ENCODE measurements at regions not wholly inside any gene's neighbourhood (a gene's known extent, or its start where the extent isn't known, plus 50 kb on each side); places are given as distances from the start of the nearest gene placed in this dataset.

DNA sequence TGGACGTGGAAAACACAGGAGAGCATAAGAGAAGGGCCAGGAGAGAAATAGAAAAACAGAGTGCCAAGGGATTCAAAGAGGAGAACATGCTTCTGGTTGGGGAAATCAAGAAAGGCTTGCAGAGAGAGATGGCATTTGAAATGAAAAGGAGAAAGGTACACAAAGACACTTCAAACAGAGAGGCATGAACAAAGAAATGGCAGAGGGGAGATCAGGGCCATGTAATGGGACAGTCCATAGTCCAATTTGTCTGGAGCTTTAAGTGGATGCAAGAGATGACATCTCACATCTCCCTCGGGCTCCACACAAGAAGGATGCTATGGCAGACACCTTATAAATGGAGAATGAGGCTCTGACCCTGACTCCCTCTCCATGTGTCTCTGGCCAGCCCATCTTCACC is 331.1 kb downstream of the MLLT3 start:
- H3K27ac Mint-ChIP-seq: no peak overlapping the region
- peaks cover 8% of the 10 kb centered on the region for H3K4me1 Mint-ChIP-seq (ENCODE audit: low read depth)
- no peaks in the 10 kb centered on the region for H3K27me3 Mint-ChIP-seq (ENCODE audit: low read depth)
- no peak for DNase-seq
- H3K36me3 Mint-ChIP-seq (ENCODE audit: insufficient read depth in 2 of 2): peaks cover 3 to 6% of the 10 kb centered on the region in 2 donors
- no peak overlapping the region for H3K4me3 Mint-ChIP-seq
- ATAC-seq (replicated peaks in 1 of 2): no peak
- H3K9me3 Mint-ChIP-seq: peaks cover 9 to 15% of the 10 kb centered on the region in 2 donors

DNA sequence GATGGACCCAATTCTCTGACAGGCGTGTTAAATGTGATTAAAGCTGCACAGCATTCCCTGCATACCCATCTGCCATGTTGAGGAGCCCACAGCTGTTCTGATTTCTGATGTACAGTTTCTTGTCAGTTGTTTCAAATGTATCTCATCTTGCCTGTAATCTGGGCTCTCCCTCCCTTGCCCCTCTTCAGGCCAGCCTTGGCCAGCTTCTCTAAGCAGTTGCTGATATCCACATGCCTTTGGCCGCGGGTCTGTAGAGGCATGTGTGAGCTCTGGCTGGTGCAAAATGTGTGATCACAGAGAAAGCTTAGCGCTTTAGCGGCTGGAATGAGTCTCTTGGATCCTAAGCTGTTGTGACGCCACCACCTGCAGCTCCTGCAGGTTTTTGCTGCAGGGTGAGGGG is 332.0 kb downstream of the MLLT3 start:
- no peak overlapping the region for H3K27ac Mint-ChIP-seq
- H3K9me3 Mint-ChIP-seq: peaks cover 9 to 15% of the 10 kb centered on the region in 2 donors

DNA sequence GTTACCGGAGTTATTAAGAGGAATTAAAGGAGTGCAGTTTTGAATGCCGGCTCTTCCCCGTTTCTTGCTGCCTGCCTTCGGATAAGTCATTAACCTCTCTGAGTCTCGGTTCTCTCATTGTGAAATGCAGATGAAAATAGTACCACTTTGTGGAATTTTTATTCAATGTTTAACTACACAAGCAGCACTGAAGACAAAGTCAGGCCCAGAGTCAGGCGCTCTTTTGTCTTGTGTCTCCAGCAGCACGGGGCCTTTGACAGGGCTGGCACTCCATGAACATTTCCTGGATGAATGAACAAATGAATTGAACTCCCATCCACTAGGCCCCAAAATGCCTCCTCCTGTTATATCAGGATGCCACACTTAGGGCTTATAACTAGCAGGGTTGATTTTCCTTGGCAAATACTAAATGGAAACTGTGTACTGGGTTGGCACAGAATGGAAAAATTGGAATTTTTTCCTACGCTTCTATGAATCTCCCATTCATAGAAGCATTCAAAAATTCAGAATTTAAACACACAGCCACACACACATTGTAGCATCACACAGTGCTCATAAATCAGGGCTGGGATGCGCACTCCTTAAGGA is 332.8 kb downstream of the MLLT3 start:
- Mint-ChIP-seq H3K9me3 (peaks cover 9 to 15% of the 10 kb centered on the region in 2 donors), H3K27ac (no peak overlapping the region), H3K4me3 (no peak overlapping the region), H3K36me3 (ENCODE audit: insufficient read depth in 2 of 2) (peaks cover 3 to 6% of the 10 kb centered on the region in 2 donors), H3K27me3 (ENCODE audit: low read depth) (no peaks in the 10 kb centered on the region), H3K4me1 (ENCODE audit: low read depth) (peaks cover 9% of the 10 kb centered on the region)
- ATAC-seq (replicated peaks in 1 of 2): no peak
- no peak for DNase-seq

More for the DNA sequence above, 332.0 kb downstream of the MLLT3 start:
- Mint-ChIP-seq H3K27me3 (ENCODE audit: low read depth) (no peaks in the 10 kb centered on the region), H3K36me3 (ENCODE audit: insufficient read depth in 2 of 2) (peaks cover 3 to 6% of the 10 kb centered on the region in 2 donors), H3K4me1 (ENCODE audit: low read depth) (peaks cover 9% of the 10 kb centered on the region), H3K4me3 (no peak overlapping the region)
- ATAC-seq (replicated peaks in 1 of 2) (no peak), DNase-seq (no peak)

DNA sequence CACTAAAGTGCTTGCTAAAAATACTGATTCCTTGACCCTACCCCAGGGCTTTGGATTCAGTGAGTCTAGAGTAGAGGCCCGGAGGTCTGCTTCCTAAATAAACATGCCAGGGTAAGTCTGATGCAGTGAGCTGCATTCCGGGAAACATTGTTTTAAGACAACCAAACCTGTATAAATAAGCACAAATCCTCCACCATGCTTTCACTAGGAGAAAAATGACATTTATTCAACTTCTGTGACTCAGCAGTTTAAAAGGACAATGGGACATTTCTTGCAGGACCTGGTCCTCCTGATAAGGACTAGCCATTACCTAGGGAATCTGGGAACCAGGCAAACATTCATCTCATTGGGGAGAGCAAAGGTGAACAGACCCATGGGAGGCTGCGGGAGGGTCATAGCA is 335.3 kb downstream of the MLLT3 start:
- H3K4me1 Mint-ChIP-seq (ENCODE audit: low read depth): peaks cover 9% of the 10 kb centered on the region
- H3K4me3 Mint-ChIP-seq: no peak overlapping the region
- DNase-seq: no peak
- no peak overlapping the region for H3K27ac Mint-ChIP-seq
- H3K9me3 Mint-ChIP-seq: peaks cover 6 to 7% of the 10 kb centered on the region in 2 donors
- no peak for ATAC-seq (replicated peaks in 1 of 2)
- H3K27me3 Mint-ChIP-seq (ENCODE audit: low read depth): no peaks in the 10 kb centered on the region
- peaks cover 0 to 3% of the 10 kb centered on the region in 2 donors for H3K36me3 Mint-ChIP-seq (ENCODE audit: insufficient read depth in 2 of 2)

DNA sequence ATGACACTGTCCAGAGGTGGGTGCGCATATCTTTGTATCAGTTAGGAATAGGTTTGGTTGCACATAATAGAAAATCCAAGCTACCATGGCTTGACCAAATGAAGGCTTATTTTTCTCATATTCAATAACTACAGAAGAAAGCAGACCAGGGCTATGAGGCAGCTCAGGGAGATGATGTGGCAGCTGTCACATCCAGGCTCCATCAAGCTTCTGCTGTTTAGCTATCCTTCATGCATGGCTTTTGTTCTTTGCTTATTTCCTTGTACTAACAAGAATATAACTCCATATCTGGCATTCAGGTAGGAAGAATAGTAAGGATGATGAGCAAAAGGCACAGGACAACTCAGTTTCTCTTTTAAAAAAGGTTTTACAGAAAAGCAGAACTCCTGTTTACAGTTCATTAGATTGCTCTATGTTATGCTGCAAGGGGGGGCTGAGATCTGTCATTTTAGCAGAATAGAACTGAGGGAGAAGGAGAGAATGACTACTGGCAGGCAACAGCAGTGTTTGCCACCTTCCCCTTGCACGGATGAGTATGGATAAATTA is 336.1 kb downstream of the MLLT3 start:
- Mint-ChIP-seq H3K9me3 (peaks cover 5% of the 10 kb centered on the region in 2 donors), H3K36me3 (ENCODE audit: insufficient read depth in 2 of 2) (peaks cover 0 to 3% of the 10 kb centered on the region in 2 donors), H3K27me3 (ENCODE audit: low read depth) (no peaks in the 10 kb centered on the region), H3K4me3 (no peak overlapping the region), H3K27ac (no peak overlapping the region), H3K4me1 (ENCODE audit: low read depth) (peaks cover 9% of the 10 kb centered on the region)
- ATAC-seq (replicated peaks in 1 of 2) (no peak), DNase-seq (no peak)

DNA sequence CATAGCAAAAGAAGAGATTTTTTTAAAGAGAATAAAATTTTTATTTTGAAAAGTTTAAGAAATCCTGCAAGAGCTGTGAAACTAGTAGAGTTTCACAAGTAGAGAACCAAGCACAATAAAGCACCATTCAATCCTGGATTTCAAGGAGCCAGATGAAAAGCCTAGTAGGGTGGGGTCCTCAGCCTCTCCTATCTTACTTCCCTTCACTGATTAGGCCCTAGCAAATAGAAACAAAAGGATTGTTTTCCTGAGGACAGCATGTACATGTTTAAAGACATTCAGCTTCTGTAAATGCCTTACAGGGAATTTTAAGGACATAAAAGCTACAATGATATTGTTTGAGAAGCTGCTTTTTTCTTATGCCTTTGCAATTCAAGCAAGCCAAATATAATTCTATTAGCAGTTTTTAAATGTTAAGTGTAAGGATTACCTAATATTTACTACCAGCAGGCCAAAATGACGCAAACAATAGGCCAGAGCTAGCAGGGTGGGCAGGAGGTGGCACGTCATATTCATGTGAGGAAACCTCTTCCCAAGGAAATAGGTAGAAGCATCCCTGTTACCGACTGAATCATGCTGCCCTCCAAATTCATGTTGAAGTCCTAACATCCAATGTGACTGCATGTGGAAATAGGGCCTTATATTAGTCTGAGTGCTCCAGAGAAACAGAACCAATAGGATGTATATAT is 337.6 kb downstream of the MLLT3 start:
- Mint-ChIP-seq H3K9me3 (peaks cover 2 to 3% of the 10 kb centered on the region in 2 donors), H3K27ac (no peak overlapping the region), H3K27me3 (ENCODE audit: low read depth) (no peaks in the 10 kb centered on the region), H3K4me1 (ENCODE audit: low read depth) (peaks cover 9% of the 10 kb centered on the region), H3K4me3 (no peak overlapping the region), H3K36me3 (ENCODE audit: insufficient read depth in 2 of 2) (no peaks in the 10 kb centered on the region)
- ATAC-seq (replicated peaks in 1 of 2) (no peak), DNase-seq (no peak)

DNA sequence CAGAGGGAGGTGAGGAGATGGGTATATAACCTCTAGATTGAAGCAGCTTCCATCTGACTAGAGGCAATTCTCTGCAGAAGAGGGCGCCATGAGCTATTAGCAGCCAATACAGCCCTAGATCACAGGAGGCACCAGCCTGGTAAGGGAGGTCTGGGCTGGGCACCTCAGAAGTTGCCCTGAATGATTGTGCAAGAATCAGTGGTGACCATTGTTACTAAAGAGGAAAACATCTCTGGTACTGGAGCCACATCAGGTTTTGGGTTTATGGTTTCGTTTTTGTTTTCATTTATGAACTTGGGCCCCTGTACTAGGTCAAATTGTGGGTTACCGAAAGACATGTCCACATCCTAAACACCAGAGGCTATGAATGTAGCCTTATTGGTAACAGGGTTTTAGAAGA is 342.0 kb downstream of the MLLT3 start:
- H3K27ac Mint-ChIP-seq: no peak overlapping the region
- ATAC-seq (replicated peaks in 1 of 2) (peak in 1 of 2 donors; percentile 33), DNase-seq (no peak)
- peaks cover 3 to 9% of the 10 kb centered on the region in 2 donors for H3K9me3 Mint-ChIP-seq
- H3K27me3 Mint-ChIP-seq (ENCODE audit: low read depth): no peaks in the 10 kb centered on the region
- H3K4me1 Mint-ChIP-seq (ENCODE audit: low read depth): no peaks in the 10 kb centered on the region
- H3K4me3 Mint-ChIP-seq: no peak overlapping the region
- H3K36me3 Mint-ChIP-seq (ENCODE audit: insufficient read depth in 2 of 2): peaks cover 7 to 16% of the 10 kb centered on the region in 2 donors

DNA sequence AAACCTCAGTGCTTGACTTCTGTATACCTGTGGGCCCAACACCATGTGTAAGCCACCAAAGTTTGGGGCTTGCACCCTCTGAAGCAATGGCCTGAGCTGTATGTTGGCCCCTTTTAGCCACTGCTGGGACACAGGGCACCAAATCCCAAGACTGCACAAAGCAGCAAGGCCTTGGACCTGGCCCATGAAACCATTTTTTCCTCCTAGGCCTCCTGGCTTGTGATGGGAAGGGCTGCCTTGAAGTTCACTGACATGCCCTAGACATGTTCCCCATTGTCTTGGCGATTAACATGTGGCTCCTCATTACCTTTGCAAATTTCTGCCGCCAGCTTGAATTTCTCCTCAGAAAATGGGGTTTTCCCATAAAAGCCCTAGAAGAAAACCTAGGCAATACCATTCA is 345.5 kb downstream of the MLLT3 start:
- Mint-ChIP-seq H3K4me3 (no peak overlapping the region), H3K27ac (no peak overlapping the region), H3K36me3 (ENCODE audit: insufficient read depth in 2 of 2) (peaks cover 10 to 22% of the 10 kb centered on the region in 2 donors), H3K4me1 (ENCODE audit: low read depth) (no peaks in the 10 kb centered on the region), H3K9me3 (peaks cover 7 to 16% of the 10 kb centered on the region in 2 donors), H3K27me3 (ENCODE audit: low read depth) (no peaks in the 10 kb centered on the region)
- no peak for DNase-seq
- no peak for ATAC-seq (replicated peaks in 1 of 2)

DNA sequence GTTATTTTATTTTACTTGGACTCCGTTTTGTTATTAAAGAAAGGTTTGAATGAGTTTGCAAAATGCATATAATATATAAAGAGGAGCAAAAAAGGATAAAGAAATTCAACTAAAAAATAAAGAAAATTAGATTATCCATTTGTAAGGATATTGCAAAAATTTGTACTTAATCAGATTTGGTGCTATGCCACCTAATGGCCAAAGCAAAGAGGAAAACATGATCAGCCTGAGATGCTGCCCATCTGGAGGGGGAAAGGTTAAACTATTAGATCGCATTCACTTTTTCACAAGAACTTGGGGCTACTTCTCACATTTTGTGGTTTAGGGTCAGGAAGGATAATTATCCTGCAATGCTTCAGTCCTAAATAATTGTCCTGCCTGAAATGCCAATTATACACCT is 350.6 kb downstream of the MLLT3 start:
- H3K4me3 Mint-ChIP-seq: no peak overlapping the region
- H3K27ac Mint-ChIP-seq: no peak overlapping the region
- peaks cover 9 to 10% of the 10 kb centered on the region in 2 donors for H3K9me3 Mint-ChIP-seq
- ATAC-seq (replicated peaks in 1 of 2) (no peak), DNase-seq (no peak)
- no peaks in the 10 kb centered on the region for H3K27me3 Mint-ChIP-seq (ENCODE audit: low read depth)
- peaks cover 7 to 14% of the 10 kb centered on the region in 2 donors for H3K36me3 Mint-ChIP-seq (ENCODE audit: insufficient read depth in 2 of 2)
- peaks cover 25% of the 10 kb centered on the region for H3K4me1 Mint-ChIP-seq (ENCODE audit: low read depth)

DNA sequence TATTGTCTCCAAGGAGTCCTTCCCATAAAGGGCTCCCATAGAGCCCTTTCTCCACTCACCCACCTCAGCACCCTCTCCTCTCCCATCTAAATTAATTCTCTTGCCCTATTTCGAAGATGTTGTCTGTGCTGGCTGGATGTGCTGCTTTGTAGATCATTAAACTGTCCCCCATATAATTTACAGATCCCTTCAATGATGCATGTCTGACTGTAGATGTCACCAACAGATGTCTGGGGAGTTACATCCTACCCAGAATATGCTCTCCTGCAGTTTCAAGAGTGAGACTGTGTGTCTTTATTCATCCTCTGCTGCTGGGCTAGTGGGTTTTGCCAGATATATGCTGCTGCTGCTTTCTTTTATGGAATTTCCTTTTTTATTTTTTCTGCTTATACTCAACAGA is 351.2 kb downstream of the MLLT3 start:
- ATAC-seq (replicated peaks in 1 of 2) (no peak), DNase-seq (no peak)
- Mint-ChIP-seq H3K4me3 (no peak overlapping the region), H3K9me3 (peaks cover 12 to 14% of the 10 kb centered on the region in 2 donors), H3K27ac (no peak overlapping the region), H3K4me1 (ENCODE audit: low read depth) (peaks cover 25% of the 10 kb centered on the region), H3K27me3 (ENCODE audit: low read depth) (no peaks in the 10 kb centered on the region), H3K36me3 (ENCODE audit: insufficient read depth in 2 of 2) (peaks cover 7 to 19% of the 10 kb centered on the region in 2 donors)

DNA sequence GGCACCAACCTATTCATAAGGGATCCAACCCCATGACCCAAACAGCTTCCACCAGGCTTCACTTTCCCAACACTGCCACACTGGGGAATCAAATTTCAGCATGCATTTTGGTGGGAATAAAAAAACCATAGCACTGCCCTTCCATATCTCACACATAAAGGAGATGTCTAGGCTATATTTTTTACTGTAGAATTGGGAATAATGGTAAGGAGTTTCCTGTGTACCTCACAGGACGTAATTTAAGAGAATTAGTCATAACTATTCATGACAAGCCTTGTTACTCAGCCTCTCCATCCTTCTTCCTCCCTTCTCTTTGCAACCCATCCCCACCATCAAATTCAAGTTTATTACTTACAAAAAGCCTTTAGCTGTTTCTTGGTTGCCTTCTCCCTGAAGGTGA is 352.1 kb downstream of the MLLT3 start:
- DNase-seq: no peak
- Mint-ChIP-seq H3K4me1 (ENCODE audit: low read depth) (peaks cover 25% of the 10 kb centered on the region), H3K36me3 (ENCODE audit: insufficient read depth in 2 of 2) (peaks cover 9 to 15% of the 10 kb centered on the region in 2 donors), H3K4me3 (no peak overlapping the region), H3K9me3 (peaks cover 12 to 13% of the 10 kb centered on the region in 2 donors), H3K27ac (no peak overlapping the region), H3K27me3 (ENCODE audit: low read depth) (no peaks in the 10 kb centered on the region)
- no peak for ATAC-seq (replicated peaks in 1 of 2)

DNA sequence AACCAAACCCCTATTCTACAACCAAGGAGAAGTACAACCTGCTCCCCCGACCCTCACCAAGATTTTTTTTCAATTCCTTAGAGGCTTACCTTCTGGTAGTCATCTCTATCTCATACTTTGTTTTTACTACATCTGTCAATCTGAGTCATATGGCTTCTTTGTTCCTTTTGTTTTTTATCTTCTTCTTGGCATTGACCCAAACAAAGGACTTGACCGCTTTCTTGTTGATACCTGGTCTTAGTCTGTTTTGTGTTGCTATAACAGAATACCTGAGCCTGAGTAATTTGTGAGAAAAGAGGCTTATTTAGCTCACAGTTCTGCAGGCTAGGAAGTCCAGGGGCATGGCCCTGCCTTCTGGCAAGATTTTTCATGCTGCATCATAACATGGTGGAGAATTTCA is 352.7 kb downstream of the MLLT3 start:
- H3K27me3 Mint-ChIP-seq (ENCODE audit: low read depth): no peaks in the 10 kb centered on the region
- H3K36me3 Mint-ChIP-seq (ENCODE audit: insufficient read depth in 2 of 2): peaks cover 9 to 15% of the 10 kb centered on the region in 2 donors
- ATAC-seq (replicated peaks in 1 of 2) (no peak), DNase-seq (no peak)
- H3K4me1 Mint-ChIP-seq (ENCODE audit: low read depth): peaks cover 25% of the 10 kb centered on the region
- no peak overlapping the region for H3K4me3 Mint-ChIP-seq
- H3K9me3 Mint-ChIP-seq: peaks cover 12 to 13% of the 10 kb centered on the region in 2 donors
- no peak overlapping the region for H3K27ac Mint-ChIP-seq

DNA sequence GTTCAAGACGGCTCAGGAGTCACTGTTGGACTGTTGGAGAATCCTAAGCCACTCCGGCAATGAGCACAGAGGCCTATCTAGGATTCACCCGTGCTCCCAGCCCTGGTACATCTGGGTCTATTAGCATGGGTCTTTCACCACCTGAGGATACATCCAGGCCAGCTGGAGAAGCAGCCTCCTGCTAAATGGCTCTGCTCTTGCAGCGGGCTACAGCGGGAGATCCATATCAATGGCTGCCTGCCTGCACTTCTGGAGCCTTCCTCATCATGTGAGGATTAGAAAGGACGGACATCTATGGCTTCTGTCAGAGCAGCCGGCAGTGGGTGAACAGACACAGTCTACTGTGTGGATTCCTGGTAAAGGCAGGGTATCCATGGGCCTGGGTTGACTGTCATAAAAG is 357.4 kb downstream of the MLLT3 start:
- Mint-ChIP-seq H3K27ac (no peak overlapping the region), H3K9me3 (peaks cover 5 to 8% of the 10 kb centered on the region in 2 donors), H3K4me1 (ENCODE audit: low read depth) (peaks cover 8% of the 10 kb centered on the region), H3K4me3 (no peak overlapping the region), H3K27me3 (ENCODE audit: low read depth) (no peaks in the 10 kb centered on the region), H3K36me3 (ENCODE audit: insufficient read depth in 2 of 2) (peaks cover 6 to 8% of the 10 kb centered on the region in 2 donors)
- no peak for DNase-seq
- no peak for ATAC-seq (replicated peaks in 1 of 2)

All from activated T-cell treated with anti-CD3 and anti-CD28 coated beads, Interleukin-2, amount 50 U/mL, for 72 hours (primary cell).